ENCODE measurements at regions not wholly inside any gene's neighbourhood (a gene's known extent, or its start where the extent isn't known, plus 50 kb on each side); places are given as distances from the start of the nearest gene placed in this dataset.
"Not testable (repeated sequence)": the region's sequence is repeated elsewhere in the genome, so short reads cannot be mapped to it uniquely, and the experiment has no call there.

- Histone ChIP-seq H3K27me3 (ENCODE audit: insufficient read depth, low read length) (no peaks in the 10 kb centered on the region), H3K36me3 (ENCODE audit: insufficient read depth, low read length) (no peaks in the 10 kb centered on the region), H3K4me3 (ENCODE audit: low read length) (no peak overlapping the region)
Measured at GRCh38 chr12:25615119-25615518, 62.0 kb upstream of the LMNTD1 start.

DNA sequence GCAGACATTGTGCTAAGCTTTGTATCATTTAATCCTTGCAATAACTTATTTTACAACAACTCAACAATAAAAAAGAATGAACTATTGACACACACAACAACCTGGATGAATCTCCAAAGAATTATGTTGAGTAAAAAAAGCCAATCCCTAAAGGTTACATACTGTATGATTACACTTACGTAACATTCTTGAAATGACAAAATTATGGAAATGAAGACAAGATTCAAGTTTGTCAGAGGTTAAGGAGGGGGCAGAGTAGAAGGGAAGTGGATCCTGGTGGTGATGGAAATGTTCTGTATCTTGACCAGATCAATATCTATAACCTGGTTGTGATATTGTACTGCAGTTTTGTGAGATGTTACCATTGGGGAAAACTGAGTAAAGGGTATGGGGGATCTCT lies 63.2 kb upstream of the LMNTD1 start:
- Histone ChIP-seq H3K9me3 (ENCODE audit: low read length) (no peaks in the 10 kb centered on the region), H3K36me3 (ENCODE audit: insufficient read depth, low read length) (no peaks in the 10 kb centered on the region), H2AFZ (ENCODE audit: low read depth, low read length) (no peak overlapping the region), H3K27me3 (ENCODE audit: insufficient read depth, low read length) (no peaks in the 10 kb centered on the region), H3K4me1 (ENCODE audit: insufficient read depth, low read length) (no peaks in the 10 kb centered on the region), H3K4me3 (ENCODE audit: low read length) (no peak overlapping the region)

More at GRCh38 chr12:25615119-25615518, 62.0 kb upstream of the LMNTD1 start:
- Histone ChIP-seq H2AFZ (ENCODE audit: low read depth, low read length) (no peak overlapping the region), H3K4me1 (ENCODE audit: insufficient read depth, low read length) (no peaks in the 10 kb centered on the region), H3K9me3 (ENCODE audit: low read length) (no peaks in the 10 kb centered on the region)

DNA sequence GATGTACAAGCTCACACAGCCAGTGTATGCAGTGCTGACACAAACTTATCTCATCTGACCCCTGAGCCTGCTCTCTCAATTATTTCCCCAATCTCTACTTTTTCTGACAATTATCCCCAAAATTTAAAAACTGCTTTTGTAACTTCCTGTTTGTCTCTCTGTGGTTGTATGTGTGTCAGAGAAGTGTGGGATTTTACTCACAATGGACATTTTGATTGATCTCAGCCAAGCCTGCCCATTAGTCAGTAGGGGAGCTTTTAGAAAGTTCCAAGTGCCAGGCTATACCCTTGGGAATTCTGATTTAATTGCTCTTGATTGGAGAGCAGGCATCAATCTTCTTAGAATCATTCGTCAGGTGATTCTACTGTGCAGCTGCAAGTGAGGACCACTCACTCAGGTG lies 64.9 kb upstream of the LMNTD1 start:
- Histone ChIP-seq H3K9me3 (ENCODE audit: low read length) (no peaks in the 10 kb centered on the region), H3K4me3 (ENCODE audit: low read length) (no peak overlapping the region), H3K36me3 (ENCODE audit: insufficient read depth, low read length) (no peaks in the 10 kb centered on the region), H2AFZ (ENCODE audit: low read depth, low read length) (no peak overlapping the region), H3K27me3 (ENCODE audit: insufficient read depth, low read length) (no peaks in the 10 kb centered on the region), H3K4me1 (ENCODE audit: insufficient read depth, low read length) (no peaks in the 10 kb centered on the region)

GRCh38 chr12:25623816-25624215 lies 70.7 kb upstream of the LMNTD1 start:
- Histone ChIP-seq H3K27me3 (ENCODE audit: insufficient read depth, low read length) (no peaks in the 10 kb centered on the region), H2AFZ (ENCODE audit: low read depth, low read length) (no peak overlapping the region), H3K4me1 (ENCODE audit: insufficient read depth, low read length) (peaks cover 2% of the 10 kb centered on the region), H3K9me3 (ENCODE audit: low read length) (no peaks in the 10 kb centered on the region), H3K4me3 (ENCODE audit: low read length) (no peak overlapping the region), H3K36me3 (ENCODE audit: insufficient read depth, low read length) (no peaks in the 10 kb centered on the region)

DNA sequence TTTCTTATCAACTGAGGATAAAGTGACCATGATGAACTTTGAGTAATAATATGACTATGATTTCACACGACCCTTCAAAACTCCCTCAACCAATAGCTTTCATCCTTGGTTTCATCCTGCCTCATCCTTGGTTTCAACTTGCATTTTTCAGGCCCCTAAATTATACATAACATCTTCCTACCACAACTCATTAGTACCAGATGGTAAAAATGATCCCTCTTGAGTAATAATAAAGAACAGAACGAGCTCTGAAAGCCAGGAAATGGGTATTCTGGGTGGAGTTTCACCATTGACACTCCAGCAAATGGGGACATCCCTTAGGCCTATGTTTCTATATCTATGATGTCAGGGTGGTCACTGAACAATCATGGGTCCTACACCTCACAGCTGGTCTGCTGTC lies 72.1 kb upstream of the LMNTD1 start:
- Histone ChIP-seq H3K9me3 (ENCODE audit: low read length) (no peaks in the 10 kb centered on the region), H2AFZ (ENCODE audit: low read depth, low read length) (no peak overlapping the region), H3K4me3 (ENCODE audit: low read length) (no peak overlapping the region), H3K4me1 (ENCODE audit: insufficient read depth, low read length) (peaks cover 2% of the 10 kb centered on the region), H3K27me3 (ENCODE audit: insufficient read depth, low read length) (no peaks in the 10 kb centered on the region), H3K36me3 (ENCODE audit: insufficient read depth, low read length) (no peaks in the 10 kb centered on the region)

DNA sequence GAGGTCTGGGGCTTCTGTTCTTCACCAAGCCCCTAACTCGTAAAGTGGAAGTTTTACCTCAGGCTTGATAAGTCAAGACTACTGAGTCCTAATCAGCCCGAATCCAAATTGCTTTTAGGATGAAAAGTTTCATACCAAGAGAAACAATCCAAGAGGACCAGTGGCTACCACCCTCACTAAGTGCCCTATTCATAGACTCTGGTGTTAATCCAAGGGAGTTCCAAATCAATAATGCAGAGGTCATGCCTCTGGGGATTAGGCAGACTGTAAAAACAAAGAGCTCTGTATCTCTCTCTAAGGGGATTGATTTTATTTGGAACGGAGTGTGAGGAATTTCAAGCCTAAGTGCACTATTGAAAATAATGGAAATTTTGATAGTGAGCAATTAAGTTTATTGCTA lies 76.3 kb upstream of the LMNTD1 start:
- H3K4me3 ChIP-seq (ENCODE audit: low read length): no peak overlapping the region
- H3K4me1 ChIP-seq (ENCODE audit: insufficient read depth, low read length): peaks cover 2% of the 10 kb centered on the region
- H2AFZ ChIP-seq (ENCODE audit: low read depth, low read length): no peak overlapping the region
- H3K36me3 ChIP-seq (ENCODE audit: insufficient read depth, low read length): no peaks in the 10 kb centered on the region
- H3K9me3 ChIP-seq (ENCODE audit: low read length): no peaks in the 10 kb centered on the region
- no peaks in the 10 kb centered on the region for H3K27me3 ChIP-seq (ENCODE audit: insufficient read depth, low read length)

DNA sequence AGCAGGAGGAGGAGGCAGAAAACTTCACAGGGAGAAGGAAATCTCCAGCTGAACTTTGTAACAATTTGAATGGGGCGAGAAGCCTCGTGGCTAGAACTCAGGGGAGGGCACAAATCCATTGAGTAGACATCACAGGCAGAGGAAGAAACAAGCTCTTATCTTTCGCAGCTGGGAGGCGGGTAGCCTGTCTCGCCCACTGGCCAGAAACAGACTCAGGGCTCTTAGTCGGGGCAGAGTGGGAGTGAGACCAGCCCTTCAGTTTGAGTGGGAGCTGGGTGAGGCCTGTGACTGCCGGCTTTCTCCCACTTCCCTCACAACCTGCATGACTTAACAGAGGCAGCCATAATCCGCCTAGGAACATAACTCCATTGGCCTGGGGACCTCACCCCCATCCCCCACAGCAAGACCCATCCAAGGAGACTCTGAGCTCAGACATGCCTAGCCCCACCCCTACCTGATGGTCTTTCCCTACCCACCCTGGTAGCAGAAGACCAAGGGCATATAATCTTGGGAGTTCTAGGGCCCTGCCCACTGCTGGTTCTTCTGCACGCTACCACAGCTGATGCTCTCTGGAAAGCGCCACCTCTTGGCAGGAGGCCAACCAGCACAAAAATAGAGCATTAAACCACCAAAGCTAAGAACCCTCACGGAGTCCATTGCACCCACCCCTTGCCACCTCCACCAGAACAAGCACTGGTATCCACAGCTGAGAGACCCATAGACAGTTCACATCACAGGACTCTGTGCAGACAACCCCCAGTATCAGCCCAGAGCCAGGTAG lies 77.8 kb upstream of the LMNTD1 start:
- H3K4me3 ChIP-seq (ENCODE audit: low read length); H2AFZ ChIP-seq (ENCODE audit: low read depth, low read length); H3K4me1 ChIP-seq (ENCODE audit: insufficient read depth, low read length); H3K27me3 ChIP-seq (ENCODE audit: insufficient read depth, low read length); H3K9me3 ChIP-seq (ENCODE audit: low read length); H3K36me3 ChIP-seq (ENCODE audit: insufficient read depth, low read length): not testable (repeated sequence)

GRCh38 chr12:25633149-25633548 lies 80.1 kb upstream of the LMNTD1 start:
- not testable (repeated sequence) for H2AFZ ChIP-seq (ENCODE audit: low read depth, low read length); H3K4me1 ChIP-seq (ENCODE audit: insufficient read depth, low read length); H3K36me3 ChIP-seq (ENCODE audit: insufficient read depth, low read length); H3K9me3 ChIP-seq (ENCODE audit: low read length); H3K4me3 ChIP-seq (ENCODE audit: low read length); H3K27me3 ChIP-seq (ENCODE audit: insufficient read depth, low read length)

DNA sequence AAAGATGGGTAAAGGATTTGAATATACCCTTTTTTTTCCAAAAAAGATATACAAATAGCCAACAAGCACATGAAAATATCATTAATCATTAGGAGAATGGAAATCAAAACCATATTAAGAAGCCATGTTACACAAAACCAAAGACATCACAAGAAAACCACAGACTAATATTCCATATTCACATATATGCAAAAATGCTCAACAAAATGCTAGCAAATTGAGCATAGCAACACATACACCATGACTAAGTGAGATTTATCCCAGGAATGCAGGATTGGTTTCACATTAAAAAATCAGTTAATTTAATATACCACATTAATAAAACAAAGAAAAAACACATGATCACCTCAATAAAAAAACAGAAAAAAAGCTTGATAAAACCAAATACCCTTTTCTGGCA lies 84.7 kb upstream of the LMNTD1 start:
- no peaks in the 10 kb centered on the region for H3K27me3 ChIP-seq (ENCODE audit: insufficient read depth, low read length)
- no peaks in the 10 kb centered on the region for H3K9me3 ChIP-seq (ENCODE audit: low read length)
- no peaks in the 10 kb centered on the region for H3K36me3 ChIP-seq (ENCODE audit: insufficient read depth, low read length)
- no peak overlapping the region for H3K4me3 ChIP-seq (ENCODE audit: low read length)
- H2AFZ ChIP-seq (ENCODE audit: low read depth, low read length): no peak overlapping the region
- H3K4me1 ChIP-seq (ENCODE audit: insufficient read depth, low read length): no peaks in the 10 kb centered on the region

DNA sequence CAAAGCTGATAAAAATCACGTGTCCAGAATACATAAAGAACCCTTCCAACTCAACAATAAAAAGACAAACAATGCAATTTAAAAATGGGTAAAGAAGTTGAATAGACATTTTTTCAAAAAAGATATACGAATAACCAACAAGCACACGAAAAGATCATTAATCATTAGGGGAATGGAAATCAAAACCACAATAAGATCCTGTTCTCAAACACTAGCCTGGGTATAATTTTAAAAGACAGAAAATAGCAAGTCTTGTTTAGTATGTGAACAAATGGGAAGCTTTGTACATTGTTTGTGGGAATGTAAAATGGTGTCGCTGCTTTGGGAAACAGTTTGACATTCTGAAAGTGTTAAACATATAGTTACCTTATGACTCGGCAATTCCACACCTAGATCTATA lies 86.3 kb upstream of the LMNTD1 start:
- Histone ChIP-seq H3K9me3 (ENCODE audit: low read length) (no peaks in the 10 kb centered on the region), H3K4me1 (ENCODE audit: insufficient read depth, low read length) (no peaks in the 10 kb centered on the region), H3K4me3 (ENCODE audit: low read length) (no peak overlapping the region), H3K27me3 (ENCODE audit: insufficient read depth, low read length) (no peaks in the 10 kb centered on the region), H2AFZ (ENCODE audit: low read depth, low read length) (no peak overlapping the region), H3K36me3 (ENCODE audit: insufficient read depth, low read length) (no peaks in the 10 kb centered on the region)

- Histone ChIP-seq H3K4me3 (ENCODE audit: low read length) (no peak overlapping the region), H3K4me1 (ENCODE audit: insufficient read depth, low read length) (no peaks in the 10 kb centered on the region), H3K27me3 (ENCODE audit: insufficient read depth, low read length) (no peaks in the 10 kb centered on the region), H2AFZ (ENCODE audit: low read depth, low read length) (no peak overlapping the region), H3K9me3 (ENCODE audit: low read length) (no peaks in the 10 kb centered on the region), H3K36me3 (ENCODE audit: insufficient read depth, low read length) (no peaks in the 10 kb centered on the region)
Measured at GRCh38 chr12:25644979-25645378, 91.9 kb upstream of the LMNTD1 start.

GRCh38 chr12:25645427-25645826 lies 92.3 kb upstream of the LMNTD1 start:
- Histone ChIP-seq H3K27me3 (ENCODE audit: insufficient read depth, low read length) (no peaks in the 10 kb centered on the region), H3K4me1 (ENCODE audit: insufficient read depth, low read length) (no peaks in the 10 kb centered on the region), H3K4me3 (ENCODE audit: low read length) (no peak overlapping the region), H3K9me3 (ENCODE audit: low read length) (no peaks in the 10 kb centered on the region), H2AFZ (ENCODE audit: low read depth, low read length) (no peak overlapping the region), H3K36me3 (ENCODE audit: insufficient read depth, low read length) (no peaks in the 10 kb centered on the region)

DNA sequence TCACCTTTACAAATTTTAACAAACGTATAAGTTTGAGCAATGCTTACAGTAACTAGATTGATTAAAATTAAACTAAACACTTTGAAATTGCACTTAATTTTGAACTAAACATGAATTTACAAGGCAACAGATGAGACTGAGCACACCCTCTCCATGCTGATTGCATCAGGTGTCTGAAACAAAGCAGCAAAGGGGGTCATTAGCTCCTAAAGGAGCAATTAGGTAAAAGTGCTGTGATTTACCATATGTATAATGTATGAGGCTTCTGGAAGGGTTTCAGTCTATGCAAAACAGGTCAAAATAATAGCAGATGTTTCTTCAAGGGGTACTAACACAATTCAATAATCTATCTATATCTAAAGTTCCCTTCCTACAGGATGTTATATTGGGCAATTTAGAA lies 98.8 kb upstream of the LMNTD1 start:
- H3K4me3 ChIP-seq (ENCODE audit: low read length): no peak overlapping the region
- no peaks in the 10 kb centered on the region for H3K4me1 ChIP-seq (ENCODE audit: insufficient read depth, low read length)
- no peaks in the 10 kb centered on the region for H3K36me3 ChIP-seq (ENCODE audit: insufficient read depth, low read length)
- H2AFZ ChIP-seq (ENCODE audit: low read depth, low read length): no peak overlapping the region
- no peaks in the 10 kb centered on the region for H3K27me3 ChIP-seq (ENCODE audit: insufficient read depth, low read length)
- H3K9me3 ChIP-seq (ENCODE audit: low read length): no peaks in the 10 kb centered on the region

DNA sequence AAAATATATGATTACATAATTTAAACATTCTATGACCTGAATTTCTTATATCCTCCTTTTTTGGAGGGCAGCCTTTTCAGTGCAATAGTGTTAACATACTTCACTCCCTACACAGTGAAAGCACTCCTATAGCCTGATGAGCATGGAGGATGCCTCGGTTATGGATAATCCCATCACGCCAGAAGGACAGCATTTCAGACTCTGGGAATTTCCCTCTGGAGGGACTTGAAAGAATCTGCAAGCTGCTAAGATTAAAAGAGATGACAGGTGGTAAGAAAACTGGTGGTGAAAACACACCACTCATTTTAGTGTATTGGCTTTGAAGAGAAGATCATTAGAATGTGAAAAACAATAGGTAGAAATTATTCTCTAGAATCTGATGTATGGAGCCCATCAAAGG lies 99.3 kb upstream of the LMNTD1 start:
- H3K27me3 ChIP-seq (ENCODE audit: insufficient read depth, low read length): no peaks in the 10 kb centered on the region
- H3K4me3 ChIP-seq (ENCODE audit: low read length): no peak overlapping the region
- H3K9me3 ChIP-seq (ENCODE audit: low read length): no peaks in the 10 kb centered on the region
- no peak overlapping the region for H2AFZ ChIP-seq (ENCODE audit: low read depth, low read length)
- no peaks in the 10 kb centered on the region for H3K4me1 ChIP-seq (ENCODE audit: insufficient read depth, low read length)
- no peaks in the 10 kb centered on the region for H3K36me3 ChIP-seq (ENCODE audit: insufficient read depth, low read length)

All from neuron (in vitro differentiated cells).